Liver (tissue), 7 donors: ENCODE measurements at regions not wholly inside any gene's neighbourhood (a gene's known extent, or its start where the extent isn't known, plus 50 kb on each side); places are given as distances from the start of the nearest gene placed in this dataset.

Source experiments
- DNase-seq: peaks from one replicate; pipeline ENCODE4 v3.0.0-alpha.2; 2017; ENCODE audit warnings: low spot score
- H3K27ac ChIP-seq, 2 donors: one replicate each; pipeline ENCODE4 v1.7.0; 2013; ENCODE audit warnings: inconsistent platforms in 2 of 2, low read length in 2 of 2, control low read depth in 1 of 2, low read depth in 1 of 2, mild to moderate bottlenecking in 1 of 2
- H3K27me3 ChIP-seq, 4 donors: one replicate each; pipeline versions ENCODE4 v1.6.1 to v1.7.0; 2013; ENCODE audit warnings: low read length in 3 of 4, inconsistent platforms in 1 of 4, mild to moderate bottlenecking in 1 of 4, moderate library complexity in 1 of 4; ENCODE audit not compliant: control insufficient read depth in 4 of 4, insufficient read depth in 4 of 4
- H3K36me3 ChIP-seq, 4 donors: one replicate each; pipeline versions ENCODE4 v1.6.1 to v1.7.0; 2013; ENCODE audit warnings: low read length in 3 of 4, mild to moderate bottlenecking in 3 of 4, low read depth in 1 of 4, moderate library complexity in 1 of 4; ENCODE audit not compliant: control insufficient read depth in 4 of 4, insufficient read depth in 3 of 4
- H3K4me1 ChIP-seq, 4 donors: one replicate each; pipeline versions ENCODE4 v1.6.1 to v1.7.0; 2013; ENCODE audit warnings: low read length in 3 of 4, mild to moderate bottlenecking in 3 of 4, moderate library complexity in 1 of 4; ENCODE audit not compliant: control insufficient read depth in 4 of 4, insufficient read depth in 4 of 4
- H3K4me3 ChIP-seq, 3 donors: one replicate each; pipeline versions ENCODE4 v1.6.1 to v1.7.0; 2013; ENCODE audit warnings: low read length in 3 of 3, control low read depth in 1 of 3, low read depth in 1 of 3, mild to moderate bottlenecking in 1 of 3
- H3K9ac ChIP-seq, 2 donors: one replicate each; pipeline ENCODE4 v1.7.0; 2013; ENCODE audit warnings: low read length in 2 of 2, mild to moderate bottlenecking in 2 of 2, moderate library complexity in 2 of 2, control low read depth in 1 of 2, low read depth in 1 of 2
- H3K9me3 ChIP-seq, 4 donors: one replicate each; pipeline versions ENCODE4 v1.6.1 to v1.7.0; 2013; ENCODE audit warnings: low read length in 3 of 4; ENCODE audit not compliant: control insufficient read depth in 4 of 4
- EGR1 ChIP-seq, 2 donors: IDR thresholded peaks; 2 replicates each; pipeline ENCODE4 v1.6.1; 2016 to 2018; ENCODE audit warnings: antibody characterized with exemption in 2 of 2, low read depth in 2 of 2
- GABPA ChIP-seq, 2 donors: IDR thresholded peaks in 1 of 2; conservative IDR thresholded peaks in 1 of 2; 2 replicates each; pipeline ENCODE4 v1.6.1; 2016; ENCODE audit warnings: antibody characterized with exemption in 2 of 2, mild to moderate bottlenecking in 1 of 2, moderate library complexity in 1 of 2
- HNF4A ChIP-seq, 2 donors: conservative IDR thresholded peaks; 2 replicates each; pipeline ENCODE4 v1.6.1; 2016; ENCODE audit warnings: antibody characterized with exemption in 2 of 2, mild to moderate bottlenecking in 2 of 2
- HNF4G ChIP-seq: IDR thresholded peaks from 2 replicates; pipeline ENCODE4 v1.6.1; 2016; ENCODE audit warnings: antibody characterized with exemption
- MAX ChIP-seq: IDR thresholded peaks from 2 replicates; pipeline ENCODE4 v1.6.1; 2016; ENCODE audit warnings: antibody characterized with exemption
- NR2F2 ChIP-seq: IDR thresholded peaks from 2 replicates; pipeline ENCODE4 v1.6.1; 2016; ENCODE audit warnings: antibody characterized with exemption
- RAD21 ChIP-seq, 2 donors: IDR thresholded peaks; 2 replicates each; pipeline ENCODE4 v1.6.1; 2016; ENCODE audit warnings: antibody characterized with exemption in 2 of 2, mild to moderate bottlenecking in 2 of 2
- SP1 ChIP-seq: IDR thresholded peaks from 2 replicates; pipeline ENCODE4 v1.6.1; 2018; ENCODE audit warnings: antibody characterized with exemption, mild to moderate bottlenecking
- YY1 ChIP-seq: IDR thresholded peaks from 2 replicates; pipeline ENCODE4 v1.6.1; 2016; ENCODE audit warnings: antibody characterized with exemption, mild to moderate bottlenecking
- WGBS: extraction: QIAGEN DNeasy Blood & Tissue Kit; methylation state at CpG from one replicate; pipeline ENCODE4 v1.1.7; 2013; 5-methylcytosine and 5-hydroxymethylcytosine counted together
- TF ChIP-seq, protein P1 (sequence below): IDR thresholded peaks from 2 replicates; pipeline ENCODE4 v1.6.1; 2016; ENCODE audit warnings: antibody characterized with exemption, mild to moderate bottlenecking
- TF ChIP-seq, protein P2 (sequence below): IDR thresholded peaks from 2 replicates; pipeline ENCODE4 v1.6.1; 2016; ENCODE audit warnings: antibody characterized with exemption
- donor health status: healthy.
- donor health status: healthy.
- donor health status: healthy.
- donor health status: healthy.

- TF ChIP-seq GABPA (IDR thresholded peaks at IDR 0.05 in 1 of 2, conservative IDR thresholded peaks at IDR 0.05 in 1 of 2), result no peak
- TF ChIP-seq YY1, result no peak
- no peaks in the 10 kb centered on the region for H3K4me1 ChIP-seq
- no peak overlapping the region for H3K27ac ChIP-seq
- 45% methylated on average over 1 of the region's 1 CpG for WGBS
- H3K36me3 ChIP-seq, result no peaks in the 10 kb centered on the region
- no peak overlapping the region for H3K9ac ChIP-seq
- H3K4me3 ChIP-seq, result no peak overlapping the region
- H3K9me3 ChIP-seq, result no peaks in the 10 kb centered on the region
- no peaks in the 10 kb centered on the region for H3K27me3 ChIP-seq
- no peak for DNase-seq
These were observed 224.8 kb upstream of the DCBLD2 start for GRCh38 chr3:99126316-99126715.

- WGBS, result 81% methylated on average over 1 of the region's 1 CpG
- TF ChIP-seq, protein P1, sequence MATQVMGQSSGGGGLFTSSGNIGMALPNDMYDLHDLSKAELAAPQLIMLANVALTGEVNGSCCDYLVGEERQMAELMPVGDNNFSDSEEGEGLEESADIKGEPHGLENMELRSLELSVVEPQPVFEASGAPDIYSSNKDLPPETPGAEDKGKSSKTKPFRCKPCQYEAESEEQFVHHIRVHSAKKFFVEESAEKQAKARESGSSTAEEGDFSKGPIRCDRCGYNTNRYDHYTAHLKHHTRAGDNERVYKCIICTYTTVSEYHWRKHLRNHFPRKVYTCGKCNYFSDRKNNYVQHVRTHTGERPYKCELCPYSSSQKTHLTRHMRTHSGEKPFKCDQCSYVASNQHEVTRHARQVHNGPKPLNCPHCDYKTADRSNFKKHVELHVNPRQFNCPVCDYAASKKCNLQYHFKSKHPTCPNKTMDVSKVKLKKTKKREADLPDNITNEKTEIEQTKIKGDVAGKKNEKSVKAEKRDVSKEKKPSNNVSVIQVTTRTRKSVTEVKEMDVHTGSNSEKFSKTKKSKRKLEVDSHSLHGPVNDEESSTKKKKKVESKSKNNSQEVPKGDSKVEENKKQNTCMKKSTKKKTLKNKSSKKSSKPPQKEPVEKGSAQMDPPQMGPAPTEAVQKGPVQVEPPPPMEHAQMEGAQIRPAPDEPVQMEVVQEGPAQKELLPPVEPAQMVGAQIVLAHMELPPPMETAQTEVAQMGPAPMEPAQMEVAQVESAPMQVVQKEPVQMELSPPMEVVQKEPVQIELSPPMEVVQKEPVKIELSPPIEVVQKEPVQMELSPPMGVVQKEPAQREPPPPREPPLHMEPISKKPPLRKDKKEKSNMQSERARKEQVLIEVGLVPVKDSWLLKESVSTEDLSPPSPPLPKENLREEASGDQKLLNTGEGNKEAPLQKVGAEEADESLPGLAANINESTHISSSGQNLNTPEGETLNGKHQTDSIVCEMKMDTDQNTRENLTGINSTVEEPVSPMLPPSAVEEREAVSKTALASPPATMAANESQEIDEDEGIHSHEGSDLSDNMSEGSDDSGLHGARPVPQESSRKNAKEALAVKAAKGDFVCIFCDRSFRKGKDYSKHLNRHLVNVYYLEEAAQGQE, result no peak
- TF ChIP-seq MAX, result no peak
- no peak for TF ChIP-seq EGR1 (IDR thresholded peaks at IDR 0.05; ENCODE audit: low read depth in 2 of 2)
- TF ChIP-seq, protein P2, sequence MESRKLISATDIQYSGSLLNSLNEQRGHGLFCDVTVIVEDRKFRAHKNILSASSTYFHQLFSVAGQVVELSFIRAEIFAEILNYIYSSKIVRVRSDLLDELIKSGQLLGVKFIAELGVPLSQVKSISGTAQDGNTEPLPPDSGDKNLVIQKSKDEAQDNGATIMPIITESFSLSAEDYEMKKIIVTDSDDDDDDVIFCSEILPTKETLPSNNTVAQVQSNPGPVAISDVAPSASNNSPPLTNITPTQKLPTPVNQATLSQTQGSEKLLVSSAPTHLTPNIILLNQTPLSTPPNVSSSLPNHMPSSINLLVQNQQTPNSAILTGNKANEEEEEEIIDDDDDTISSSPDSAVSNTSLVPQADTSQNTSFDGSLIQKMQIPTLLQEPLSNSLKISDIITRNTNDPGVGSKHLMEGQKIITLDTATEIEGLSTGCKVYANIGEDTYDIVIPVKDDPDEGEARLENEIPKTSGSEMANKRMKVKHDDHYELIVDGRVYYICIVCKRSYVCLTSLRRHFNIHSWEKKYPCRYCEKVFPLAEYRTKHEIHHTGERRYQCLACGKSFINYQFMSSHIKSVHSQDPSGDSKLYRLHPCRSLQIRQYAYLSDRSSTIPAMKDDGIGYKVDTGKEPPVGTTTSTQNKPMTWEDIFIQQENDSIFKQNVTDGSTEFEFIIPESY, result no peak
- TF ChIP-seq YY1, result no peak
- H3K36me3 ChIP-seq, result no peaks in the 10 kb centered on the region
- DNase-seq, result no peak
- no peak overlapping the region for H3K4me3 ChIP-seq
- H3K4me1 ChIP-seq, result no peaks in the 10 kb centered on the region
- no peak overlapping the region for H3K27ac ChIP-seq
- H3K9ac ChIP-seq, result no peak overlapping the region
- no peaks in the 10 kb centered on the region for H3K27me3 ChIP-seq
- H3K9me3 ChIP-seq, result no peaks in the 10 kb centered on the region
These were observed 217.9 kb upstream of the DCBLD2 start for GRCh38 chr3:99119385-99119784.

- Histone ChIP-seq H3K27me3 (no peaks in the 10 kb centered on the region), H3K36me3 (no peaks in the 10 kb centered on the region), H3K4me1 (no peaks in the 10 kb centered on the region), H3K4me3 (no peak overlapping the region), H3K27ac (no peak overlapping the region), H3K9me3 (no peaks in the 10 kb centered on the region), H3K9ac (no peak overlapping the region)
- whole genome bisulfite sequencing, result 18% methylated on average over 1 of the region's 1 CpG
- DNase-seq, result no peak
- no peak for TF ChIP-seq SP1
- TF ChIP-seq HNF4A (conservative IDR thresholded peaks at IDR 0.05), result no peak
- TF ChIP-seq RAD21 (IDR thresholded peaks at IDR 0.05), result no peak
- TF ChIP-seq, protein P2, result no peak
- TF ChIP-seq HNF4G, result no peak
- no peak for TF ChIP-seq NR2F2
These were observed 216.9 kb upstream of the DCBLD2 start for GRCh38 chr3:99118381-99118780.
